HG03280 (cell line): ENCODE measurements at regions not wholly inside any gene's neighbourhood (a gene's known extent, or its start where the extent isn't known, plus 50 kb on each side); places are given as distances from the start of the nearest gene placed in this dataset.

Experiments used
- ATAC-seq: cut with Tn5 transposase; IDR thresholded peaks from one replicate; pipeline ENCODE4 v1.9.1; 2021; ENCODE audit warnings: mild to moderate bottlenecking, moderate library complexity; ENCODE audit not compliant: unreplicated experiment

DNA sequence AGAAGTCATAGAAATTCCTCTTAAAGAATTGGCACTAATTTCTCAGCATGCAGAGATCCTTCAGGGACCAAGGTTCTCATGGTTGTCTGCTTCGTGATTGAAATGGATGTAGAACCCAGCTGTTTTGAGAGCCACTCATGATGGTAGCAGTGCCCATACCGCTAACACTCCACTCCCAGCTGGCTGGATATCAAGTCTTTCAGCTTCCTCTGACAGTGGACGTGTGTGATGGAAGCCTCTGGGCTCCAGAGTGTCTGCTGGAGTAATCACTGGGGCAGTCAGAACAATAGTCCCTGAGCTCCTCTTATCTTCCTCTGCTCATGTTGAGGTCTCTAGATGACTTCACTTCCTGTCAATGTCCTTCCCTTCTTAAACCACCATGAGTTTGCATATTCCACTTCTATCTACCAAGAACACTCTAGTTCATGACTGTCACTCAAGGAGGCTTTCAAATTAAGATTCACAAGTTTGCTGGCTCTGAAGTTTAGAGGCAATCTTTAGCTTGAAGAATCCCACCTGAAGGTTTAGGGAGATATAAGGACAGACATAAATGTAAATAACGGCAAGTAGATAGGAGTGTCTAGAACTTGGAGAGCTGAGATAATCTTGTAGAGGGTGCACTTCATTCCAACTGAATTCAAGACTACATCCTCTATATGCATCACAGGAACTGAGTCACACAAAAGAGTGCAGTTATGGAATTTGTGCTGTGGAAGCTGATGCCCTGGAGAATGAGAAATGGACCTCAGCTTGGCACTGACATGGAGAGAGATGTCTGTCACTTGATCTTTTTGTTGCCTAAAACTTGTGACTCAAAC is 64.5 kb upstream of the WDR1 start:
- ATAC-seq: peak; percentile 87

DNA sequence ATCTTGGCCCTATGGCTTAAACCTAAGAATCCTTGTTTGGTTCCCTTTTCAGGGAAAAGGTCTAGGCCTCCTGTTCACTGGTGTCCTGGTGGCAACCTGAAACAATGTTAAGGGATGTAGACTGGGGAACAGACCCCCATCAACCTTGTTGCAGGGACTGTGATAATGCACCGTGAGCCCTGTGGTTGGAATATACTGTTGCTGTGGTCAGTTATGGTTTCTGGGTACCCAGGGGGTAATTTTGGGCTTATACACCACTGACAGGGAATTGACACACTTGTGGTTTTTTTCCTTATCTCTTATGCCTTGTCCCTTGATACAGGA is 64.0 kb upstream of the WDR1 start:
- no peak for ATAC-seq

DNA sequence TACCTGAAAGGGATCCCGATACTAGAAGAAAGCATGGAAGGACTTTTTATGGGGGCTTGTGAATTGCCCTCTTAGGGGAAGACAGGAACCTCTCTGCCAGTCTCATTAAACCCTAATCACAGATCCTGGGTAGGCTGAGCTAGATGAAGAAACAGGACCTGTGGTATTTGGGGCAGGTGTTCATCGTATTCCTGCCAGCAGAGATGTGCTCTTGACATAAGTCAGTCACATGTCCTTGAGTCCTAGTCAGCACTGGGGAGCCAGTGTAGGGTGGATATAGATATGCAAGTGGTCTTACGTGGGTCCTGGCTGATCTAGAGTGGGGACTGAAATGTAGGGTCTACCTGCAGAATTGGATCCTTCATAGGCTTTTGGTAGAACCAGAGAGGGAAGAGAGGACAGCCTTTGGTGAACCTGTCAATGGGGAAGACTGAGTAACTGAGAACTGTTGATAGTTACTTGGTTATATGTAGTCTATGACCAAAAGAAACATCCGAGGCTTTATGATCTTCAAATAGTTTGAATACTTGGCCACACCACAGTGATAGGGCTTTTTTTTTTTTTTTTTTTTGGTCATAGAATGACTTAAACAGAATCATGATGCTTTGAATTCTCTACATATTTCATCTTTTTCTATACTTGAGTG is 63.5 kb upstream of the WDR1 start:
- ATAC-seq: no peak

DNA sequence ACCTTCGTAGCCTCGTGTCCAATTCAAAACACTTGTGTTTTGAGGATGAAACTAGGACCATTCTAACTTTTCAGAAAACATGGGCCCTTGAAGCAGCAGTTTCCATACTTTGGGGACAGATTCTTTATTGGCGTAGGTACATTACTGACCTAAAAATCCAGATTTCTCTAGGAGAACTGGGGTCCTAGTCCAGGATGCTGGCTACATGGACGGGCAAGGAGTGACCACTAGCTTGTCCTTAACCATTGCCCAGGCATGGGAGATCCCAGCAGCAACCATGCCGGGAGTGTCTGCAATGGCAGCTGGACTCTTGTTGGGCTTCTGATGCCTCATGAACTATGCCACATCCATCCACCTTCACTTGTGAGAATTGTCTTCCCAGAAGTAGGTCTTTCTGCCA is 62.2 kb upstream of the WDR1 start:
- no peak for ATAC-seq

DNA sequence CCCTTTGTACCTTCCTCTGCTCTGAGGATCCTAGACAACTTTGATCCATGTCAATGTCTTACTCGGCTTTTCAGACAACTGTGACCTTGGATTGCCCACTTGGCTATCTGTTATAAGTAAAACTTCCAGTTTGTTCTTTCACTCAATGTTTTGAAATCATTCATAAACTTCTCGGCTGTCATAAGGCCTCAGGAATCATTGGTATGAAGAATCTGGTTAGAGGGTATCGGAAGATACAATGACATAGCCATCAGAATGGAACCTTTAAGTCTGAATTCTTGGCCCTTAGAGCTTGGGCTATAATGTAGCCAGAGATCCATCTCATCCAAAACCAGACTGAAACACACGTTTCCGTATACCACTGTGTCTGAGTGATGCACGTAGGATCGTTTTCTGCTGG is 59.0 kb upstream of the WDR1 start:
- ATAC-seq: no peak

DNA sequence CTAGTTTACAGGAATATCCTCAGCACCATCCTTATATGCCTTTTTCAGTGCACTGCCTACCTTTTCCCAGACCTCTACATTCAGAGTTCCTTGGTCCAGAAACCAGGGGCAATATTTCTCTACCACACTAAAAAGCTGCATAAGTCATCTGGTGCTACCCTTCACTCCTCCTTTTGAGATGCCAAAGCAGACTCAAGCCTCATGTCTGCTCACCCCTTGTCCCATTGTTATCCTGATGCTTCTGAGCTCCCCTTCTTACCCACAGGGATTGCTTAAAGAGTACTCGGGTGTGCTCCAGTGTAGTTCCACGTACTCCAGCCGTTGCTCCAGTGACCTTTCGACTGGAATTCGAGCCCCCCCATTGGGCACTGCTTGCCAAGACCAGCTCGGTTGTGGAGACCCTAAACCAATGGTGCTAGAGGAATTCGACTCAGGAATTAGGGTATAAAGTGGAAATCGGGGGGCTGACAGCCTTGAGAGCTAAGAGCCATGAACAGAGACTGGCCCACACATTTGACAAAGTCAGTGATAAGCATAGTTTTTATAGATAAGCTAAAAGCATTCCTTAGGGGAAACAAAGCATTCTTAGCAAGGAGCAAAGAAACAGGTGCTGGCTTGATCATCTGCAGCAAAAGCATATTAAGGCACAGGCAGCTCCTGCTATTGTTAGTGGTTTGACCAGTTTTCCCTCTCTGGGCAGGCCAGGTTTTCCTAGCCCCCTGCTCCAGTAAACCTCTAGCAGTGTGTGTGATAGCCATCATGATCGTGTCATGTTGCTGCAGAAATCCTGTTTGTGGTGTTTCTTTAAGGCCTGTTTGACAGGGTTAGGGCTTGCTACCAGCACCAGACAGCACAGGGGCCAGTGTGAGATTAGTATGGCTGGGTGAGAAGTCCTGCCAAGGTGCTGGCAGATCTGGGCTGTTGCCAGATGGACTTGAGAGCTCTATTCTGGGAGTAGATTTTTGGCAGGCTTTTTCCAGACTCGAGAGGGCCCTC is 57.5 kb upstream of the WDR1 start:
- ATAC-seq: no peak

DNA sequence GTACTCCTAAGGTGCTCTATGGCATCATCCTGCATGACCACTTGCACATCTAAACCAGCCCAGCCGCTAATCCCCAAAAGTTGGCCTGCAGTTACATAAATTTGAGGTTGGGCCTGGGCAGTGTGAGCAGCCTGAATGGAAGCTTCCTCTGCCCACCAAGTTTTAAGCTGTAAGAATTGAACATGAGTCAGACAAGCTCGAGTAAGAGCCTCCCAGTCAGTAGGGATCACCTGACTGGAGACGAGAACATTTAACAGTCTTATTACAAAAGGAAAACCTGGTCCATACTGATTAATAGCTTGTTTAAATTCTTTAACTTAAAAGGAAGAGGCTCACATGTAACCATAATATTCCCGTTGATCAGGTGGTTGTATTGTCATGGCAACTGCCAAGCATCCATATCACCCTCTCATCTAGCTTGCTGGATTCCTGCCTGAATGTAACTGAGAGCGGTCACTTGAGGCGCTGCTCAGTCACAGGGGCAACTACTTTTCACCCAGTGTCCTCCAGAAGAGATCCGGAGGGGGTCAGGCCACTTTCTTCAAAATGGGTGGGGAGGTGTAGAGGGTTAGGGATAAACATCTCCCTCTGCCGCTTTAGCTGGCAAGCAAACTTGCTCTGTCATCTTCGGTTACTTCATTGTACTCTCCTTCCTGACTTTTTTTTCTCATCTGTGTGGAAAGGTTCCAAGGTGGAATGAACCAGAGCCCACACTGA is 56.6 kb upstream of the WDR1 start:
- no peak for ATAC-seq

GRCh38 chr4:10172278-10172921 is 55.8 kb upstream of the WDR1 start:
- no peak for ATAC-seq

GRCh38 chr4:10171055-10171454 is 54.5 kb upstream of the WDR1 start:
- ATAC-seq: no peak

DNA sequence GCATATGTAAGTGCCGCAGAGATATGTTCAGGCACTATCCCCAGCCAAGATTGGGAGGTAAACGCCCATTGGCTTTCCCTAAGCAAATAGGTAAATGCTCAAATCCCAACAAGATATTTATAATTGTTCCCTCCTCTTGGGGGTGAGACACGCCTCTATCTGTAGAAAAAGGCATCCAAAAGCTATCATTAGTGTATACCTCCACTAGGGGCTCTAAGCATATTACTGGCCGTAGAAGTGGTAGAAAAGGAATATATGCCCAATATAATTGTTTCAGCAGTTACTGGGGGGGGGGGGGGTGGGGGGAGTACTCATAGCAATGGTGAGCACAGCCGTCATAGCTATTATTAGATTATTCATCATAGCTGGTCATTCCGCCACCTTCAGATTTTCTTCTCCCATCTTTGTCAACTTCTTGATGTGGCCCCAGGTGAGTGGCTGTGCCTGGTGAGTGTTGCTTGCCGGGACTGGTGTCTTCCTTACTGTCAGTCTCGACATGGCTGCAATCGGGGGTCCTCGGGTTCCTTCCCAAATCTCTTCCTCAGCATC is 53.3 kb upstream of the WDR1 start:
- ATAC-seq: no peak

GRCh38 chr4:10168151-10168550 is 51.6 kb upstream of the WDR1 start:
- no peak for ATAC-seq

DNA sequence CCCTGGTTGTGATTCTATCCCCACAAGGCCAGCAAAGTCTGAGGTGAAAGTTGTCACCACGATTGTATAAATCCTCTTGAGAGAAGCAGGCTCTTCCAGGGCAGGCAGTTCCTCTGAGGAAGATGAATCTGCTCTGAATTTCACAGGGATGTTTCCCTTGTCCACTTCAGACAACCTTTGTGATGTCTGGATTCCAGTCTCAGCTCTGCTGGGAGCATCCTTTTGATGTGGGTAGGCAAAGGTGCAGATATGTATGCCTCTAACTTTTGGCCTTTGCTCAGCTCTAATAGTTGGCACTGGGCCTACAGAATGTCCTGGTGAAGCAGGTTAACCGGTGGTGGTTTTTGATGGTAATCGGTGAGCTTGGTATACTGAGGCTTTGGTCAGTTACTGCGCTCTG is 50.6 kb upstream of the WDR1 start:
- ATAC-seq: no peak
